NCI-H2227 treated with DMSO at 0.1 percent for 48 hours (cell line): ENCODE measurements at regions not wholly inside any gene's neighbourhood (a gene's known extent, or its start where the extent isn't known, plus 50 kb on each side); places are given as distances from the start of the nearest gene placed in this dataset.
"Not testable (repeated sequence)": the region's sequence is repeated elsewhere in the genome, so short reads cannot be mapped to it uniquely, and the experiment has no call there.

Source experiments
- DNase-seq: peaks from one replicate; lab custom pipeline; 2025; lab: John Stamatoyannopoulos, UW

DNA sequence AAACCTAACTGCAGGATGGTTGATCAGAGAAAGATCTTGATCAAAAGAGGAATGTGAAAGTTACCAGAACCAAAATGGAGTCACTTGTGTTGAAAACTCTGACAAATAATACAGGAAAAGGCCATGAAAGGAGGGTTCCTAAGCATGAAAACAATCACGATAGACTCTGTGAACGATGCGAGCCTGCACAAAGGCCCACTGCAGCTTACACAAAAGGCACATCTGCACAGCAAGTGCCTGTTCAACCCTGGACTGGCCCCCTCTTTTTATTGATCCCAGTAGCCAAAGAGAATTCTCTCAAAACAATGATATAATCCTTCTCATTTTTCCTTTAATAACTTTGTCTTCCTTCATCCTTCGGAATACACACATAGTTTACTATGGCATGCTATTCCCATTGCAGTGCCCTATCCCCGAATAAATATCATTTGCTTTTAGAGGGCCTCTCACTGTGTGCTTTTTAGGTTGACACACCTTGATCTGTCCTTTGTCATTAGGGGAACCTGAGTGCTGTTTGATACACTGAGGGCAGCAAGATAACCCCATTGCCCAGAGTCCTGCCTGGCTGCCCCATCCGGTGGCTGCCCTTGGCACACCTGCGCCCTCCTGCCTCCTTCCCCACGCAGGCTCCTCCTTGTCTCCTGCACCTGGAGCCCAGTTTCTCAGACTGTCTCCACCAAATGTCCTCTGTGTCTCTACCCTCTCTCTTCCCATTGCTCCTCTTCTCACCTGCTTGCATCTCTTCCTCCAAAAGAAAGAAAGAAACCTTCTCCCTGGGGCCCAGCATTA is 98.3 kb upstream of the FRMD1 start:
- no peak for DNase-seq

DNA sequence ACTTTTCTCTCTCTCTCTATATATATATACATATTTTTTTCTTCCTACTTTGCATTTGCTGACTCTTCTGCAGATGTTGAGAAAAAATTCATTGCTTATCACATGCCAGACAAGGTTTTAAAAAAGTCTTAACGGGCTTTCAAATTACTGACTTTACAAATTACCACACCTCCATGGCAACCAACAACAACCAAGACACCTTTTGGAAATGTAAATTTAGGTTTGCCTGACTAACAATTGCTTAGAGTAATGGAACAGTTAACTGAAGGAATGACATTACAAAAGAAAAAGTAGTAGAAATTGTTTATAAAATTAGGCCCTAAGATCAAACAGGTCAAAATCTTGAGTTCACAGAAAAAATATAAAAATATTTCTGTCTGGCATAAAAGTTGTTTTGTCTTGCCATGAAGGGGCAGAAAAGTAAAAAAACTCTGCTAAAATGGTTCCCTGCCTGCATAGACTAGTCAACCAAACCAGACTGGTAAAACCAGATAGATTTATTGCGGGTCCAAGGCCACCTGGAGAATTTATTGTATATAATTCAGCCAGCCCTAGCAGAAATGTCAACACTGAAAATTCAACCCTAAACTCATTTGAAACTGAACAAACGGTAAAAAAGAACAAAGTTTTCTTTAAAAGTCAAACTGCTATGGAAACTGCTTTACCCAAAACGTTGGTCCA is 92.8 kb upstream of the FRMD1 start:
- DNase-seq, result no peak

GRCh38 chr6:168170841-168171601 is 92.0 kb upstream of the FRMD1 start:
- no peak for DNase-seq

DNA sequence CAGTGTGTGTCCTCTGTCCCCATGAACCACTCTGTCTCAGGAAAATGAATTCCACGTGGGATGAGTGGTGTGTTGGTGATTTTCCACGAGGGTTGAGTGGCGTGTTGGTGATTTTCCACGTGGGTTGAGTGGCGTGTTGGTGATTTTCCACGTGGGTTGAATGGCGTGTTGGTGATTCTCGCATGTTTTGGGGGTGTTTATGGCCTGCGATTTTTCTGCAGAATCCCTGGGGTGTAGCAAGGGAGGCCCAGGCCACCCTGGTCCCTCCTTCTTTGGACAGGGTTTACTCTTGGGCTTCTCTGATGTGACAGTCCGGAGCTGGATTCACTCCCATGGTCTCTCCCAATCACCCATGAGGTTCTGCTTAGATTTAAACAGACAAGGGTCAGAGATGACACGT is 90.6 kb upstream of the FRMD1 start:
- DNase-seq, result no peak

DNA sequence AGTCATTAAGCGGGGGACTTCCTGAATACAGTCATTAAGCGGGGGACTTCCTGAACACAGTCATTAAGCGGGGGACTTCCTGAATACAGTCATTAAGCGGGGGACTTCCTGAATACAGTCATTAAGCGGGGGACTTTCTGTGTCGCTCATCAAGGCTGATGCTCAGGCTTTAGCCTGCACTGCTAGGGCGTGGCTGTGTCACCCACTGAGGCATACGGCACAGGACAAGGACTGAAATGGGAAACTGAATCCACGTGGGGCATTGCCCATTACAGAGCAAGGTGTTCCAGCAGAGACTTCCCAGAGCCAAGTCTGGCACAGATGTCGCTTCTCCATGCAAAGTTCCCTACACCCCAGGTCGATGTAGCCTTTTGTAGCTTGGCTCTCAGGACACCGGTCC is 89.9 kb upstream of the FRMD1 start:
- DNase-seq, result not testable (repeated sequence)

DNA sequence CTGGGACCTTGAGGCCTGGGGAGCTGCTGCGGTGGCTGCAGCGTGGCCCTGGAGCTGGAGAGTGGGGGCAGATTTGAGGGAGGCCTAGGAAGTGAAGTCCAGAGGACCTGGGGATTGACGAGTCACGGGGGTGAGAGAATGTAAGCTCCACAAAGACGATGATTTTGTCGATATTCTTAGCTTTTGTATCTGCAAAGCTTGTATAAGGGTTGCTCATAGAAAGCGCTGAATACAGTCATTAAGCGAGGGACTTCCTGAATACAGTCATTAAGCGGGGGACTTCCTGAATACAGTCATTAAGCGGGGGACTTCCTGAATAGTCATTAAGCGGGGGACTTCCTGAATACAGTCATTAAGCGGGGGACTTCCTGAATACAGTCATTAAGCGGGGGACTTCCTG is 89.3 kb upstream of the FRMD1 start:
- DNase-seq, result not testable (repeated sequence)

DNA sequence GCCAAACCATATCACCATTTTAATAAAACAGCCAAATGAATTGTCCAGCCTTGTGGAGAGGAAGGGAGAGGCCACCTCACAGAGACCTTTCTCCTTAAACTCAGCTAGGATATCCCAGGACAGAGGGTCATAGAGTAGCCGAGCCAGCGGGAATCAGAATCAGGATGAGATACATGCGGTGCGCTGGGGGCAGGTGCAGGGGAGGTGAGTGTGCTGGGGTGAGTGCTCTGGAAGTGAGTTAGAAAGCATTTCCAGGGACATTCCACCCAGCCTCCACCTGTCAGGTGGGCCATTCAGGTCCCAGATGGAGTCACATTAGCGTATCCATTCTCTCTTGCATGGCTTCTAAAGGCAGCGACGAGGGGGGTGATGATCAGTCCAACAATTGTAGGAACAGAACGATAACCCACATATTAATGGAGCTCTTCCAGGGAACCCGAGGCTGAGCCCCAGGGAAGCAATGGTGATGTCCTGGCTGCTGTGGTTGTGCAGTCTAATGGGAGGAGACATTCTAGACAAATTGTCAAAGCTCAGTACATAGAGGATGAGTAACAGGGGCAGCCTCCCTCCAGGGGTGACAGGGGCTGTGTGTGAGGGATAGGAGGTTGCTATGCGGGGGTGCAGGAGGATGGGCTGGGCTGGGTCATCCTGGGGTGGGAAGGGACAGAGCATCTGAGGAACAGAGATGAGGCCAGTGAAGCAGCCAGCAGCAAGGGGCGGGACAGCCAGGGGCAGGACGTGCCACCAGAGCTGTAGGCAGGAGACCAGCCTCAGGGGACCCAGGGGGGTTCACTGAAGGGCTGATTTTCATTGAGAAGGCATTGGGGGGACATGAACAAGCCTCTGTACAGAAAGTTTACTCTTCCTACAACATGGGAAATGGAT is 88.7 kb upstream of the FRMD1 start:
- no peak for DNase-seq

GRCh38 chr6:168166627-168167026 is 87.6 kb upstream of the FRMD1 start:
- DNase-seq, result no peak

- no peak for DNase-seq
Measured at GRCh38 chr6:168165891-168166290, 86.9 kb upstream of the FRMD1 start.

DNA sequence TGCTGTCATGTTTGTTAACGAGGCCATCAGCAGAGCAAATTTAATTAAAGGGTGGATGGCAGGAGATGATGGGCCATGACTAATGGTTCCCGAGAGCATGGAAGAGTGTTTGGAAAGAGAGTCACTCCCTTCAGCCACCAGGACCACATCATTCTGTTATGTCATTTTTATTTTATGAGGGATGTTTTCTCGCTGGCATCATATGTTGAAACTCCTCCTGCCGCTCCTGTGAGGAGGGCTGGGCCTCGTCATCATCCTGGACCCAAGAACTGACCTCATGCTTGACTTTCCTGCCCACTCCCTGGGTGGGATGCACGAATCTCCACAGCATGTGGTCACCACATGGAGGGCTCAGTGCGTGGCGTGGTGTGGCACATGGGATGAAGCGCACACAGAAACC is 86.4 kb upstream of the FRMD1 start:
- DNase-seq, result no peak

- DNase-seq, result no peak
Measured at GRCh38 chr6:168164462-168165061, 85.5 kb upstream of the FRMD1 start.

DNA sequence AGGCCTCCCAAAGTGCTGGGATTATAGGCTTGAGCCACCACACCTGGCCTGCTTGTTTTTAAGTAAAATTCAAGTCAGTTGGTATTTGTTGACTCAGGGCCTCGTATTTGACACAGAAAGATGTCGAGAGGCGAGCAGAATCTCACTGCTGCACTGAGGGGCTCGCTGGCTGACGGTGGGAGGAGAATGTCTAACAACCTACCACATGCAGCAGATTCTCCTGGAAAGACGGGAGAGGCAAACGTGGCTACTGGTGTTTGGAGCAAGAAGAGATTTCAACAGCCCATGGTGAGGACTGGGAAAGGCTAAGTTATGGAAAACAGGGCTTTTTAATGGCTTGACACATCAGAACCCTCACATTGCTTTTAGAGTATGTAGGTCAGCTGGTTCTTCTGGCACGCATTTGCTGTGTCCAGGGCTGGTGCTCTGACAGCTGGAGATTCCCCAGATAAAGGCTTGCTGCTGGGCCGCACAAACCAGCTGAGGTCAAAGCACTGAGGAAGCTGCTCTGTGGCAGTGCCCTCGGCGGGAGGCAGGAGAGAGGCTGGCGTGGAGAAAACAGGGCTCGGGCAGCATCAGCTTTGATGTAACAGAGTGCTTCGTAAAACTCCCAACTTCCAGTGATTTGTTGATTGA is 84.2 kb upstream of the FRMD1 start:
- DNase-seq, result no peak

GRCh38 chr6:168162366-168162765 is 83.4 kb upstream of the FRMD1 start:
- no peak for DNase-seq

DNA sequence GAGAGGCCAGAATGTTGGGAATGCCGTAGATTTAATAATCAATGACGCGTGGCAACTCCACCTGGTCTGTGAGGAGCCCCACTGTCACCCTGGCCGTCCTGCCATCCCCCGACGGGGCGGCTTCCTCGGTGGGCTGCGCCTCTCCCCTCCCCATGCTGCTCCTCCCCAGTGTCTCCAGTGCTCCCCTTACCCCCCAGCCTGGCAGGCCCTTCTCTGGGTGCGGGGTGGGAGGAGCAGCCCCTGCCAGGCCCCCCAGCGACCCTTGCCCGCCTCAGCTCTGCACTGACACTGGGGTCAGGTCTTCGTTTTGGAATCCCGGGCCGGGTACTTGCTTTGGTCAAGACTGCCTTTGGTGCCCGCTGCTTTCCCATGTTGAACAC is 82.3 kb upstream of the FRMD1 start:
- no peak for DNase-seq

DNA sequence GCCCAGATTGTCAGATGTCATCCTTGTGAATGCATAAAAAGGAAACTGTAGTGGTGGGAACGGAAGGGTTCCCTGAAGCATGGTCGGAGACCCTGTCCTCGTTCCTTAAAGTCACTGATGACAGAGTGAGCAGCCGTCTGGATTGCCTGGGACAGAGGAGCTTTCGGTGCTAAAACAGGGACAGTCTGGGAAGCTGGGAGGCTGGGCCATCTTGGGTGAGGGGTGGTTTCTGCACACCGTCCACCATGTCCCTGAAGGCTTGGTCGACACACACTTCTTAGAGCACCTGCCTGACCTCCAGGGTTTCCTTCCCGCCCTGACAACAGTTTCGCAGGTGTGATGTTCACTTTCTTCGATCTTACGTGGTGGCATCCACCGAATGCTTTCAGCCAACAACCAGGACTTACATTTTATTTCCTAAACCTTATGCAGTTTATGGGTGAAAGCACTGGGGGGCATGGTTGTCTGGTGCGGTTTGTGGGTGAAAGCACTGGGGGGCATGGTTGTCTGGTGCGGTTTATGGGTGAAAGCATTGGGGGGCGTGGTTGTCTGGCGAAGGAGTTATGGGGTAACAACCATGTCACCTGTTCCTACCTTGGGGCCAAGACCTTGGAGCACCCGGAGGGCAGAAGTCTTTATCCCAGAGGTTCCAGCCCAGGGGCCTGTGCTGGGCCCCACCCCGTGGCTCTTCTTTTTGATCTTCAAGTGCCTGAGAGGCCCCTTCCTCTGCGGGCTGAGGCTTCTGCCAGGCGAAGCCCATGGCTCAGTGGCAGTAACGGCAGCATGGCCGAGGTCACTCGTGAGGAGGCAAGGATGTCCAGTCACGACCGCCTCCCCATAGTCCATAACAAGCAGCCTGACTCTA is 81.7 kb upstream of the FRMD1 start:
- DNase-seq, result no peak

DNA sequence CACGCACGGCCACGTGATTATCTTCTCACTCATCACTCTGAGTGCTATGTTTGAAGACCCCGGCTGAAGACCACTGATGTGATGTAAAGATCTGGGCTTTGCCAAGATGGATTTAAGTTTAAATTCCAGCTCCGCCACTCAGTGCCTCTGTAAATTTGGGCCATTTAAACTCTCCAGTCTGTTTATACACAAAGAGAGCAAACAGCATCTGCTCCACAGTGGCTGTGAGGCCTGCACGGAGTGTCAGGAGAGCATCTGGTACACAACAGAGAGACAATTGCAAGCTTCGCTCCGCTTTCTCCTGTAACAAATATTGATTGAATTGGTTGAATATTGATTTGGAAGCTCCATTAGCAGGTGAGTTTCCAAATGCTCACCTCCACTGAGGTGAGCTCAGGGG is 80.5 kb upstream of the FRMD1 start:
- DNase-seq, result no peak

DNA sequence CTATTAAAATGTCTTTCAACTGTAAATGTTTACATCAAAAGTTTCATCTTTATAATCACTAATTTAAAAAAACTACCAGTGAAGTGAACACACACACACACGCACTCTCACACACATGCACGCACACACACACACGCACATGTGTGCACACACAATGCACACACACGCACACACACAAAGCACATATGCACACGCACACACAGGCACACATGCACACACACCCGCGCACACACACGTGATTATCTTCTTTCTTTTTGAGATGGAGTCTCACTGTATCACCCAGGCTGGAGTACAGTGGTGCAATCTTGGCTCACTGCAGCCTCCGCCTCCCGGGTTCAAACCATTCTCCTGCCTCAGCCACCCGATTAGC is 80.0 kb upstream of the FRMD1 start:
- DNase-seq, result no peak

- DNase-seq, result peak; percentile 10
Measured at GRCh38 chr6:168158213-168158979, 79.4 kb upstream of the FRMD1 start.
